HL-60 (cell line): ENCODE measurements at regions not wholly inside any gene's neighbourhood (a gene's known extent, or its start where the extent isn't known, plus 50 kb on each side); places are given as distances from the start of the nearest gene placed in this dataset.

Source experiments
- DNase-seq, 2 experiments: peaks; one replicate each; pipeline ENCODE4 v3.0.0-alpha.2; 2010 to 2020; ENCODE audit warnings: low read depth in 1 of 2, low spot score in 1 of 2
- H3K27ac ChIP-seq: fragments of 250-450 bp; sonication (Bioruptor Pico); replicated peaks from 2 replicates; pipeline ENCODE4 v1.5.1; 2020; ENCODE audit warnings: mild to moderate bottlenecking, moderate library complexity
- H3K27me3 ChIP-seq: fragments of 250-450 bp; sonication (Bioruptor Pico); 2 replicates; pipeline ENCODE4 v1.5.1; 2021; ENCODE audit warnings: mild to moderate bottlenecking, moderate library complexity; ENCODE audit not compliant: insufficient read depth, poor library complexity, severe bottlenecking
- H3K4me3 ChIP-seq: replicated peaks from 2 replicates; pipeline ENCODE4 v1.5.1; 2011; ENCODE audit warnings: mild to moderate bottlenecking, control low read depth, low read length; ENCODE audit not compliant: insufficient read depth
- GABPA ChIP-seq: IDR thresholded peaks from 2 replicates; pipeline ENCODE4 v1.6.1; 2012; ENCODE audit warnings: low read depth
- POLR2AphosphoS5 ChIP-seq: IDR thresholded peaks from 2 replicates; pipeline ENCODE4 v1.6.1; 2012; ENCODE audit warnings: low read depth
- SPI1 ChIP-seq: IDR thresholded peaks from 2 replicates; pipeline ENCODE4 v1.6.1; 2012; ENCODE audit warnings: low read depth, mild to moderate bottlenecking, borderline replicate concordance
- TF ChIP-seq, protein P1 (sequence below): IDR thresholded peaks from 2 replicates; pipeline ENCODE4 v1.6.1; 2012; ENCODE audit warnings: low read depth; ENCODE audit not compliant: insufficient replicate concordance
- TF ChIP-seq, protein P2 (sequence below): IDR thresholded peaks from one replicate; pipeline ENCODE4 v1.5.1; 2011; ENCODE audit warnings: low read length, control low read depth, inconsistent platforms; ENCODE audit not compliant: insufficient read depth

DNA sequence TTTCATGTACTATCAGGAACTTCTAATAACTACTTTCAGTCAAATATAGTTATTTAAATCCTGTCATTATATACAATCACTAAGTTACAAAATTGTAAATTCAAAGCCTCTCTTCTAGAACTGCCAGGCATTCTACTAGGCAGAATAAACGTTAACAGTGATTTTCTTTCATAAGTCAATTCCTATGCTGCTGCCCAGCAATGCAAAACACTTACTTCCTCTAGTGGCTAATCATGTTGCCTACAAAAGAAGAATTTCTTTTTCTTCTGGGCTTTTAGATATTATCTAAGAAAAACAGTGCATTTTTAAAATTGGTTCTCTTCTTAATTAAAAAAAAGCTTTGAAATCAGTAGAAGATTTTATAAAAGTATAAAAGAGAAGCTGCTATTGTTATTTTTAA lies 509.8 kb upstream of the ADAMTS5 start:
- no peak for TF ChIP-seq GABPA
- TF ChIP-seq POLR2AphosphoS5, result no peak
- TF ChIP-seq, protein P1, sequence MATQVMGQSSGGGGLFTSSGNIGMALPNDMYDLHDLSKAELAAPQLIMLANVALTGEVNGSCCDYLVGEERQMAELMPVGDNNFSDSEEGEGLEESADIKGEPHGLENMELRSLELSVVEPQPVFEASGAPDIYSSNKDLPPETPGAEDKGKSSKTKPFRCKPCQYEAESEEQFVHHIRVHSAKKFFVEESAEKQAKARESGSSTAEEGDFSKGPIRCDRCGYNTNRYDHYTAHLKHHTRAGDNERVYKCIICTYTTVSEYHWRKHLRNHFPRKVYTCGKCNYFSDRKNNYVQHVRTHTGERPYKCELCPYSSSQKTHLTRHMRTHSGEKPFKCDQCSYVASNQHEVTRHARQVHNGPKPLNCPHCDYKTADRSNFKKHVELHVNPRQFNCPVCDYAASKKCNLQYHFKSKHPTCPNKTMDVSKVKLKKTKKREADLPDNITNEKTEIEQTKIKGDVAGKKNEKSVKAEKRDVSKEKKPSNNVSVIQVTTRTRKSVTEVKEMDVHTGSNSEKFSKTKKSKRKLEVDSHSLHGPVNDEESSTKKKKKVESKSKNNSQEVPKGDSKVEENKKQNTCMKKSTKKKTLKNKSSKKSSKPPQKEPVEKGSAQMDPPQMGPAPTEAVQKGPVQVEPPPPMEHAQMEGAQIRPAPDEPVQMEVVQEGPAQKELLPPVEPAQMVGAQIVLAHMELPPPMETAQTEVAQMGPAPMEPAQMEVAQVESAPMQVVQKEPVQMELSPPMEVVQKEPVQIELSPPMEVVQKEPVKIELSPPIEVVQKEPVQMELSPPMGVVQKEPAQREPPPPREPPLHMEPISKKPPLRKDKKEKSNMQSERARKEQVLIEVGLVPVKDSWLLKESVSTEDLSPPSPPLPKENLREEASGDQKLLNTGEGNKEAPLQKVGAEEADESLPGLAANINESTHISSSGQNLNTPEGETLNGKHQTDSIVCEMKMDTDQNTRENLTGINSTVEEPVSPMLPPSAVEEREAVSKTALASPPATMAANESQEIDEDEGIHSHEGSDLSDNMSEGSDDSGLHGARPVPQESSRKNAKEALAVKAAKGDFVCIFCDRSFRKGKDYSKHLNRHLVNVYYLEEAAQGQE, result no peak
- no peak for TF ChIP-seq SPI1
- TF ChIP-seq, protein P2, sequence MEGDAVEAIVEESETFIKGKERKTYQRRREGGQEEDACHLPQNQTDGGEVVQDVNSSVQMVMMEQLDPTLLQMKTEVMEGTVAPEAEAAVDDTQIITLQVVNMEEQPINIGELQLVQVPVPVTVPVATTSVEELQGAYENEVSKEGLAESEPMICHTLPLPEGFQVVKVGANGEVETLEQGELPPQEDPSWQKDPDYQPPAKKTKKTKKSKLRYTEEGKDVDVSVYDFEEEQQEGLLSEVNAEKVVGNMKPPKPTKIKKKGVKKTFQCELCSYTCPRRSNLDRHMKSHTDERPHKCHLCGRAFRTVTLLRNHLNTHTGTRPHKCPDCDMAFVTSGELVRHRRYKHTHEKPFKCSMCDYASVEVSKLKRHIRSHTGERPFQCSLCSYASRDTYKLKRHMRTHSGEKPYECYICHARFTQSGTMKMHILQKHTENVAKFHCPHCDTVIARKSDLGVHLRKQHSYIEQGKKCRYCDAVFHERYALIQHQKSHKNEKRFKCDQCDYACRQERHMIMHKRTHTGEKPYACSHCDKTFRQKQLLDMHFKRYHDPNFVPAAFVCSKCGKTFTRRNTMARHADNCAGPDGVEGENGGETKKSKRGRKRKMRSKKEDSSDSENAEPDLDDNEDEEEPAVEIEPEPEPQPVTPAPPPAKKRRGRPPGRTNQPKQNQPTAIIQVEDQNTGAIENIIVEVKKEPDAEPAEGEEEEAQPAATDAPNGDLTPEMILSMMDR, result no peak
- no peak for DNase-seq
- Histone ChIP-seq H3K4me3 (no peak overlapping the region), H3K27me3 (peaks cover 3% of the 10 kb centered on the region), H3K27ac (no peak overlapping the region)

DNA sequence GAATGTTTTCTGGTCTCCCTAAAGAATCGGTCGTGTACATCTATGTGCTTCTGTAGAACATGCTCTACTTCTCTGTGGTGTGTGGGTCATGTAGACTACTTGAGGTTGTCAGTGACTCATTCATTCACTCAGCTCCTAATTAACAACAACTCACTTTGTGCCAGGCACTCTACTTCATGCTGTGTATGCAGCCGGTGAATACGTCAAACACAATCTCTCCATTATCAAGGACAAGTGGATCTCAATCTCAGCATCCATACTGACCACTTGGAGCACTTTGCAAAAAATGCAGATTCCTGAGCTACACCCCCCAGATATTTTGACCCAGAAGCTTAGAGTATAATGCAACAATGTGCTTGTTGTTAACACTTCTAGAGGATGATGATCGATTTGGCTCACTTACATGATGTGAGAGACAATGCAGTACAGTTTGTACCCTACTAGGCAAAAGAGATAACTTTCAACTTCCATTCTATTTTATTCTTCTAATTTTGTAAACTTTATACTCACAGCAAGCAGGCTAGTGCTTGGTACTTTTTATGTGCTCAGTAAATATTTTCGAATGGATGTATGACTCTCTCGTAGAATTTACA lies 508.6 kb upstream of the ADAMTS5 start:
- TF ChIP-seq, protein P1, result no peak
- no peak for TF ChIP-seq GABPA
- no peak for TF ChIP-seq SPI1
- TF ChIP-seq POLR2AphosphoS5, result no peak
- TF ChIP-seq, protein P2, result no peak
- Histone ChIP-seq H3K4me3 (no peak overlapping the region), H3K27ac (no peak overlapping the region), H3K27me3 (peaks cover 3% of the 10 kb centered on the region)
- no peak for DNase-seq

DNA sequence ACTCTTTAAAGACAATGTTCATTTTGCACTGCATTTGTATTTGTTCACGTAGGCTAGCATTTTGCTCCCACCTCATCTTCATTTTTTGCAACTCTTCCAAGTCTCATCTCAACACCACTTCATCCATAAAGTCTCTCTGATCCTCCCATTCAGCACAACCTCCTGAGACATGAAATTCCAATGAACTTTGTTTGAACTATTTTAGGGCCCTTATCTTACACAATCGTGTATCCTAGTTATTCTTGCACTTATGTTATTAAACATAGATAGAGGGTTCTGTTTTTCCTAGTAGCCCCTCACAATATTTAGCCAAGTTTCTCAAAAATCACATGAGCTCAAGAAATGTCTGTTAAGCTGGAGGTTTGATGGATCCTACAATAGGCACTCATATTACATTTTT lies 500.5 kb upstream of the ADAMTS5 start:
- no peak overlapping the region for H3K27ac ChIP-seq
- H3K4me3 ChIP-seq, result no peak overlapping the region
- TF ChIP-seq, protein P1, result no peak
- TF ChIP-seq, protein P2, result no peak
- TF ChIP-seq GABPA, result no peak
- H3K27me3 ChIP-seq, result no peaks in the 10 kb centered on the region
- no peak for DNase-seq
